Fibroblast of mammary gland (primary cell): ENCODE measurements at regions not wholly inside any gene's neighbourhood (a gene's known extent, or its start where the extent isn't known, plus 50 kb on each side); places are given as distances from the start of the nearest gene placed in this dataset.
"Not testable (repeated sequence)": the region's sequence is repeated elsewhere in the genome, so short reads cannot be mapped to it uniquely, and the experiment has no call there.

Experiments used
- DNase-seq: peaks from one replicate; pipeline ENCODE4 v3.0.0-alpha.2; 2010; ENCODE audit warnings: low read depth
- H3K4me3 ChIP-seq: 2 replicates; pipeline ENCODE4 v1.5.1; 2011; ENCODE audit warnings: low read depth, mild to moderate bottlenecking, low read length, moderate library complexity; ENCODE audit not compliant: control insufficient read depth
- TF ChIP-seq, protein P1 (sequence below): conservative IDR thresholded peaks from 2 replicates; pipeline ENCODE4 v1.5.1; 2011; ENCODE audit warnings: low read depth, low read length, inconsistent platforms; ENCODE audit not compliant: control insufficient read depth, insufficient read depth

- H3K4me3 ChIP-seq: no peak overlapping the region
- no peak for DNase-seq
- TF ChIP-seq, protein P1, sequence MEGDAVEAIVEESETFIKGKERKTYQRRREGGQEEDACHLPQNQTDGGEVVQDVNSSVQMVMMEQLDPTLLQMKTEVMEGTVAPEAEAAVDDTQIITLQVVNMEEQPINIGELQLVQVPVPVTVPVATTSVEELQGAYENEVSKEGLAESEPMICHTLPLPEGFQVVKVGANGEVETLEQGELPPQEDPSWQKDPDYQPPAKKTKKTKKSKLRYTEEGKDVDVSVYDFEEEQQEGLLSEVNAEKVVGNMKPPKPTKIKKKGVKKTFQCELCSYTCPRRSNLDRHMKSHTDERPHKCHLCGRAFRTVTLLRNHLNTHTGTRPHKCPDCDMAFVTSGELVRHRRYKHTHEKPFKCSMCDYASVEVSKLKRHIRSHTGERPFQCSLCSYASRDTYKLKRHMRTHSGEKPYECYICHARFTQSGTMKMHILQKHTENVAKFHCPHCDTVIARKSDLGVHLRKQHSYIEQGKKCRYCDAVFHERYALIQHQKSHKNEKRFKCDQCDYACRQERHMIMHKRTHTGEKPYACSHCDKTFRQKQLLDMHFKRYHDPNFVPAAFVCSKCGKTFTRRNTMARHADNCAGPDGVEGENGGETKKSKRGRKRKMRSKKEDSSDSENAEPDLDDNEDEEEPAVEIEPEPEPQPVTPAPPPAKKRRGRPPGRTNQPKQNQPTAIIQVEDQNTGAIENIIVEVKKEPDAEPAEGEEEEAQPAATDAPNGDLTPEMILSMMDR: no peak
Observed at GRCh38 chrX:150212672-150213480, 150.2 kb upstream of the MAMLD1 start.

DNA sequence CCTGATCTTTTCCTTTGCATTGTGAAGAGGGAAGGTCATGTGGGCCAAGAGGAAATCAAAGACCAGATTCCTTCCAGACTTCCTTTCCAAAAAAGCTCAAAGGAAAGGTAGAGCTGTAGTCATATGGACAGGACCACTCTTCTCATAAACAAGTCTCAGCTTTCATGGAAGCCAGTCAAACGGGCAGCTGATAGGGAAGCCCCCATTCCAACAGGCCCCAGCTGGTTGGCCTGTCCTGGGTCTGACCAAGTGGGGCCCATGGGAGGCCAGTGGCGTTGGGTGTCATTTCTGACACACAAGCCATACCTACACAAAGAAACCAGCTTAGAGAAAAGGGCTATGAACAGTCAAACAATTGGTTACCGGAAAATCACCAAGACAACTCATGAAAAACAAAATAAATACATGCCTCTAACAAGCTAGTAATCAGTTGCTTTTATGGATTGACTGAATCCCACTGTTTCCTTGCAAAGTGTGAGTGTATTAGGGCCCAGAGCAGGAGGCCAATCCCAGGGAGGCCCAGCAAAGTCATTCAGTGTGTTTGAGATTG is 149.6 kb upstream of the MAMLD1 start:
- TF ChIP-seq, protein P1: no peak
- no peak for DNase-seq

GRCh38 chrX:150216000-150216399 is 147.1 kb upstream of the MAMLD1 start:
- not testable (repeated sequence) for DNase-seq

More for the DNA sequence above, 149.6 kb upstream of the MAMLD1 start:
- H3K4me3 ChIP-seq: no peak overlapping the region

DNA sequence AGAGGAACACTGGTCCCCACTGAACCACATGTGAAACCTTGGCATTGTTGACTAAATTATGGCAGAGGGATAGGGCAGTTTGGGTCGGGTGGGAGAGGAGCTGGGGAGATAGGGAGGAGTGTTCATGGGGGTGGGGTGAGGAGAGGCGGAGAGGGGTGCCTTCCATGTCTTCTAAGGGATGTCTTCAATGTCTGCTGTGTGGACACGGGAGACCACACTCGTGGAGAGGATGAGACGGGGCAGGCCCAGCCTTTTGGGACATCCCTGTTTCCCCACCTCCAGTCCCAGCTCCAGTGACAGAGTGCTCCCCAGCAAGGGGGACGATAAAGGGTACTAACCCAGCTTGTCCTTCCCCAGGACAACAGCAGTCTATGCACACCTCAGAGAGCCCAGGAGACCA is 146.4 kb upstream of the MAMLD1 start:
- H3K4me3 ChIP-seq: no peak overlapping the region
- no peak for DNase-seq
- TF ChIP-seq, protein P1: no peak

More at GRCh38 chrX:150216000-150216399, 147.1 kb upstream of the MAMLD1 start:
- H3K4me3 ChIP-seq: not testable (repeated sequence)

- TF ChIP-seq, protein P1: no peak
- H3K4me3 ChIP-seq: no peak overlapping the region
- no peak for DNase-seq
Observed at GRCh38 chrX:150217609-150218008, 145.5 kb upstream of the MAMLD1 start.

DNA sequence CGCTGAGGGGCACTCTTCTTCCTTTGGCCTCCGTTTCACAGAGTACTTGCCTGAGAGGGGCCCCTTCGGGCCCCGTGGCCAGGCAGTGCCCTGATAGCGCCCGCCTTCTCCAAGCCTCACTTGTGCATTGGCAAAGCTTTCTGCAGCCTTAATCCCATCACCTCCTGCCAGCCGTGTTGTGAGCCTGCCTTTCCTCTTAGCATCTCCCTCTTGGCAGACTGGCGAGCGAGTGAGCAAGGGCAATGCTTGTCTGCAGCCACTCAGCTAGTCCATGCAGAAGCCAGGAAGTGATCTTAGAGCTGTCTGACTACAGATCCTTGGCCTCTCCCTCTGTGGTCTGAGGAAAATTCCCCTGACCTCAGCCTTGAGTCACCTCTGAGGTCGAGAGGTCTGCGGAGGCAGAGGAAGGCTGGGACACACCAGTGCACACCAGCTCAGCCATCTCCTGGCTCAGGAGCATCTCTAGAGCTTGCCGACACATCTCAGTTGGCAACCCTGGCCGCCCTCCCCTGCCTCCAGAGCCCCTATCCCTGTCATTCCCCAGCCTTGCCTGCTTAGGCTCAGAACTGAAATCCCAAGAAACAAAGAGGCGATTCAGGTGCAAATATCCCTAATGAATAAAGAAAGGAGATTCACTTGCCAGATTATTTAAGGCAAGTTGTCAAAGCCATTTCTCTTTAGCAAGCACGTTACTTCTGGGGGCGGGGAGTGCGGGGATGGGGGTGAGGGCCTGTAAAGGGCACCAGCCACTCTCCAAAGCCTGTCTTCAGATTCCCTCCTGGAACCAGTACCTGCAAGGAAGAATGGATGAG is 143.5 kb upstream of the MAMLD1 start:
- TF ChIP-seq, protein P1: no peak
- DNase-seq: peak; percentile 85

More for the DNA sequence above, 143.5 kb upstream of the MAMLD1 start:
- no peak overlapping the region for H3K4me3 ChIP-seq
